ENCODE measurements at regions not wholly inside any gene's neighbourhood (a gene's known extent, or its start where the extent isn't known, plus 50 kb on each side); places are given as distances from the start of the nearest gene placed in this dataset.

GRCh38 chr2:118565786-118566540, 281.5 kb downstream of the EN1 start:
- H3K23ac ChIP-seq (ENCODE audit: low read length in 2 of 2) = no peak overlapping the region
- H2AK5ac ChIP-seq (ENCODE audit: low read length, severe bottlenecking) = no peak overlapping the region
- H2BK120ac ChIP-seq (ENCODE audit: low read depth, low read length) = no peak overlapping the region
- no peaks in the 10 kb centered on the region for H3K9me3 ChIP-seq (ENCODE audit: control insufficient read depth, low read length)
- H3K4me3 ChIP-seq (ENCODE audit: insufficient read depth in 1 of 2, low read depth in 1 of 2, low read length in 2 of 2) = no peak overlapping the region
- no peak overlapping the region for H4K8ac ChIP-seq (ENCODE audit: low read length)
- no peak overlapping the region for H3K14ac ChIP-seq (ENCODE audit: low read length in 2 of 2)
- H2BK12ac ChIP-seq (ENCODE audit: low read length in 2 of 2) = no peak overlapping the region
- no peak for DNase-seq
- H4K91ac ChIP-seq (ENCODE audit: low read length) = no peak overlapping the region
- H3K79me1 ChIP-seq (replicated peaks; ENCODE audit: low read length, poor library complexity, severe bottlenecking) = no peaks in the 10 kb centered on the region
- no peak overlapping the region for H3K4me2 ChIP-seq (ENCODE audit: low read length, poor library complexity, severe bottlenecking)
- no peaks in the 10 kb centered on the region for H3K4me1 ChIP-seq (ENCODE audit: control insufficient read depth, insufficient read depth, low read depth, low read length)
- no peaks in the 10 kb centered on the region for H3K27me3 ChIP-seq (ENCODE audit: control insufficient read depth in 1 of 2, insufficient read depth in 1 of 2, low read length in 2 of 2)
- H3K27ac ChIP-seq (ENCODE audit: low read length, poor library complexity, severe bottlenecking) = no peak overlapping the region
- H3K18ac ChIP-seq (ENCODE audit: low read depth in 1 of 2, low read length in 2 of 2) = no peak overlapping the region
- H3K4ac ChIP-seq (ENCODE audit: low read depth in 1 of 2, low read length in 2 of 2) = no peak overlapping the region
- H2AFZ ChIP-seq (ENCODE audit: low read depth, low read length) = no peak overlapping the region
- H2BK15ac ChIP-seq (ENCODE audit: low read depth, poor library complexity, severe bottlenecking) = no peak overlapping the region
- H3K36me3 ChIP-seq (ENCODE audit: control insufficient read depth in 1 of 2, insufficient read depth in 2 of 2, low read depth in 1 of 2, low read length in 2 of 2) = no peaks in the 10 kb centered on the region
- H3K9ac ChIP-seq (ENCODE audit: low read length) = no peak overlapping the region
- 80% methylated on average over 2 of the region's 5 CpGs for WGBS
- H2BK5ac ChIP-seq (ENCODE audit: low read depth, low read length, poor library complexity, severe bottlenecking) = no peak overlapping the region

- no peak overlapping the region for H2AFZ ChIP-seq (ENCODE audit: low read depth, low read length)
- H3K36me3 ChIP-seq (ENCODE audit: control insufficient read depth in 1 of 2, insufficient read depth in 2 of 2, low read depth in 1 of 2, low read length in 2 of 2) = no peaks in the 10 kb centered on the region
- H3K4ac ChIP-seq (ENCODE audit: low read depth in 1 of 2, low read length in 2 of 2) = no peak overlapping the region
- no peak overlapping the region for H2BK120ac ChIP-seq (ENCODE audit: low read depth, low read length)
- no peaks in the 10 kb centered on the region for H3K27me3 ChIP-seq (ENCODE audit: control insufficient read depth in 1 of 2, insufficient read depth in 1 of 2, low read length in 2 of 2)
- no peak overlapping the region for H3K4me2 ChIP-seq (ENCODE audit: low read length, poor library complexity, severe bottlenecking)
- no peak overlapping the region for H3K14ac ChIP-seq (ENCODE audit: low read length in 2 of 2)
- no peak overlapping the region for H2BK15ac ChIP-seq (ENCODE audit: low read depth, poor library complexity, severe bottlenecking)
- H2AK5ac ChIP-seq (ENCODE audit: low read length, severe bottlenecking) = no peak overlapping the region
- H3K23ac ChIP-seq (ENCODE audit: low read length in 2 of 2) = no peak overlapping the region
- no peaks in the 10 kb centered on the region for H3K79me1 ChIP-seq (replicated peaks; ENCODE audit: low read length, poor library complexity, severe bottlenecking)
- no peak overlapping the region for H4K8ac ChIP-seq (ENCODE audit: low read length)
- no peaks in the 10 kb centered on the region for H3K9me3 ChIP-seq (ENCODE audit: control insufficient read depth, low read length)
- H3K4me3 ChIP-seq (ENCODE audit: insufficient read depth in 1 of 2, low read depth in 1 of 2, low read length in 2 of 2) = no peak overlapping the region
- 66% methylated on average over 6 of the region's 6 CpGs for WGBS
- no peak overlapping the region for H3K18ac ChIP-seq (ENCODE audit: low read depth in 1 of 2, low read length in 2 of 2)
- no peak overlapping the region for H2BK12ac ChIP-seq (ENCODE audit: low read length in 2 of 2)
- H2BK5ac ChIP-seq (ENCODE audit: low read depth, low read length, poor library complexity, severe bottlenecking) = no peak overlapping the region
- no peak overlapping the region for H4K91ac ChIP-seq (ENCODE audit: low read length)
- DNase-seq = no peak
- H3K9ac ChIP-seq (ENCODE audit: low read length) = no peak overlapping the region
- no peak overlapping the region for H3K27ac ChIP-seq (ENCODE audit: low read length, poor library complexity, severe bottlenecking)
- no peaks in the 10 kb centered on the region for H3K4me1 ChIP-seq (ENCODE audit: control insufficient read depth, insufficient read depth, low read depth, low read length)
Measured at GRCh38 chr2:118565301-118565700, 282.1 kb downstream of the EN1 start.

GRCh38 chr2:118562144-118562543, 285.3 kb downstream of the EN1 start:
- Histone ChIP-seq H3K18ac (ENCODE audit: low read depth in 1 of 2, low read length in 2 of 2) (no peak overlapping the region), H3K9ac (ENCODE audit: low read length) (no peak overlapping the region), H2AFZ (ENCODE audit: low read depth, low read length) (no peak overlapping the region), H2BK12ac (ENCODE audit: low read length in 2 of 2) (no peak overlapping the region), H3K4ac (ENCODE audit: low read depth in 1 of 2, low read length in 2 of 2) (no peak overlapping the region), H4K91ac (ENCODE audit: low read length) (no peak overlapping the region), H2BK120ac (ENCODE audit: low read depth, low read length) (no peak overlapping the region), H3K27me3 (ENCODE audit: control insufficient read depth in 1 of 2, insufficient read depth in 1 of 2, low read length in 2 of 2) (no peaks in the 10 kb centered on the region), H3K9me3 (ENCODE audit: control insufficient read depth, low read length) (no peaks in the 10 kb centered on the region), H3K36me3 (ENCODE audit: control insufficient read depth in 1 of 2, insufficient read depth in 2 of 2, low read depth in 1 of 2, low read length in 2 of 2) (no peaks in the 10 kb centered on the region), H3K14ac (ENCODE audit: low read length in 2 of 2) (no peak overlapping the region), H4K8ac (ENCODE audit: low read length) (no peak overlapping the region), H2BK5ac (ENCODE audit: low read depth, low read length, poor library complexity, severe bottlenecking) (no peak overlapping the region), H3K4me1 (ENCODE audit: control insufficient read depth, insufficient read depth, low read depth, low read length) (no peaks in the 10 kb centered on the region), H3K4me3 (ENCODE audit: insufficient read depth in 1 of 2, low read depth in 1 of 2, low read length in 2 of 2) (no peak overlapping the region), H3K27ac (ENCODE audit: low read length, poor library complexity, severe bottlenecking) (no peak overlapping the region), H3K79me1 (replicated peaks; ENCODE audit: low read length, poor library complexity, severe bottlenecking) (no peaks in the 10 kb centered on the region), H2AK5ac (ENCODE audit: low read length, severe bottlenecking) (no peak overlapping the region), H3K23ac (ENCODE audit: low read length in 2 of 2) (no peak overlapping the region), H2BK15ac (ENCODE audit: low read depth, poor library complexity, severe bottlenecking) (no peak overlapping the region), H3K4me2 (ENCODE audit: low read length, poor library complexity, severe bottlenecking) (no peak overlapping the region)
- no peak for DNase-seq
- 80% methylated on average over 5 of the region's 5 CpGs for WGBS

- Histone ChIP-seq H3K4ac (ENCODE audit: low read depth in 1 of 2, low read length in 2 of 2) (no peak overlapping the region), H3K4me1 (ENCODE audit: control insufficient read depth, insufficient read depth, low read depth, low read length) (no peaks in the 10 kb centered on the region), H3K79me1 (replicated peaks; ENCODE audit: low read length, poor library complexity, severe bottlenecking) (no peaks in the 10 kb centered on the region), H3K18ac (ENCODE audit: low read depth in 1 of 2, low read length in 2 of 2) (no peak overlapping the region), H2AFZ (ENCODE audit: low read depth, low read length) (no peak overlapping the region), H3K27ac (ENCODE audit: low read length, poor library complexity, severe bottlenecking) (no peak overlapping the region), H2BK120ac (ENCODE audit: low read depth, low read length) (no peak overlapping the region), H3K9me3 (ENCODE audit: control insufficient read depth, low read length) (no peaks in the 10 kb centered on the region), H3K4me2 (ENCODE audit: low read length, poor library complexity, severe bottlenecking) (no peak overlapping the region), H2BK5ac (ENCODE audit: low read depth, low read length, poor library complexity, severe bottlenecking) (no peak overlapping the region), H2BK15ac (ENCODE audit: low read depth, poor library complexity, severe bottlenecking) (no peak overlapping the region), H4K91ac (ENCODE audit: low read length) (no peak overlapping the region), H2AK5ac (ENCODE audit: low read length, severe bottlenecking) (no peak overlapping the region), H3K36me3 (ENCODE audit: control insufficient read depth in 1 of 2, insufficient read depth in 2 of 2, low read depth in 1 of 2, low read length in 2 of 2) (no peaks in the 10 kb centered on the region), H3K9ac (ENCODE audit: low read length) (no peak overlapping the region), H3K27me3 (ENCODE audit: control insufficient read depth in 1 of 2, insufficient read depth in 1 of 2, low read length in 2 of 2) (no peaks in the 10 kb centered on the region), H3K4me3 (ENCODE audit: insufficient read depth in 1 of 2, low read depth in 1 of 2, low read length in 2 of 2) (no peak overlapping the region), H4K8ac (ENCODE audit: low read length) (no peak overlapping the region), H3K23ac (ENCODE audit: low read length in 2 of 2) (no peak overlapping the region), H2BK12ac (ENCODE audit: low read length in 2 of 2) (no peak overlapping the region), H3K14ac (ENCODE audit: low read length in 2 of 2) (no peak overlapping the region)
- DNase-seq = no peak
- 52% methylated on average over 1 of the region's 1 CpG for WGBS
Measured at GRCh38 chr2:118558846-118559245, 288.6 kb downstream of the EN1 start.
